ENCODE measurements at regions not wholly inside any gene's neighbourhood (a gene's known extent, or its start where the extent isn't known, plus 50 kb on each side); places are given as distances from the start of the nearest gene placed in this dataset.

GRCh38 chr14:29354486-29354885, 573.2 kb downstream of the PRKD1 start:
- no peaks in the 10 kb centered on the region for H3K4me1 ChIP-seq
- intact Hi-C loops (cut with DNase I), result no loop called here
- no peaks in the 10 kb centered on the region for H3K36me3 ChIP-seq
- TF ChIP-seq, protein P1, sequence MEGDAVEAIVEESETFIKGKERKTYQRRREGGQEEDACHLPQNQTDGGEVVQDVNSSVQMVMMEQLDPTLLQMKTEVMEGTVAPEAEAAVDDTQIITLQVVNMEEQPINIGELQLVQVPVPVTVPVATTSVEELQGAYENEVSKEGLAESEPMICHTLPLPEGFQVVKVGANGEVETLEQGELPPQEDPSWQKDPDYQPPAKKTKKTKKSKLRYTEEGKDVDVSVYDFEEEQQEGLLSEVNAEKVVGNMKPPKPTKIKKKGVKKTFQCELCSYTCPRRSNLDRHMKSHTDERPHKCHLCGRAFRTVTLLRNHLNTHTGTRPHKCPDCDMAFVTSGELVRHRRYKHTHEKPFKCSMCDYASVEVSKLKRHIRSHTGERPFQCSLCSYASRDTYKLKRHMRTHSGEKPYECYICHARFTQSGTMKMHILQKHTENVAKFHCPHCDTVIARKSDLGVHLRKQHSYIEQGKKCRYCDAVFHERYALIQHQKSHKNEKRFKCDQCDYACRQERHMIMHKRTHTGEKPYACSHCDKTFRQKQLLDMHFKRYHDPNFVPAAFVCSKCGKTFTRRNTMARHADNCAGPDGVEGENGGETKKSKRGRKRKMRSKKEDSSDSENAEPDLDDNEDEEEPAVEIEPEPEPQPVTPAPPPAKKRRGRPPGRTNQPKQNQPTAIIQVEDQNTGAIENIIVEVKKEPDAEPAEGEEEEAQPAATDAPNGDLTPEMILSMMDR (IDR thresholded peaks at IDR 0.05), result no peak
- no peak for TF ChIP-seq POLR2AphosphoS5 (IDR thresholded peaks at IDR 0.05; ENCODE audit: insufficient read depth in 1 of 2, low read depth in 1 of 2)
- TF ChIP-seq POLR2A (IDR thresholded peaks at IDR 0.05), result no peak
- DNase-seq (ENCODE audit: extremely low spot score in 2 of 2), result no peak
- no peak overlapping the region for H3K27ac ChIP-seq
- no peaks in the 10 kb centered on the region for H3K27me3 ChIP-seq
- no peak overlapping the region for H3K4me3 ChIP-seq
- H3K9me3 ChIP-seq, result no peaks in the 10 kb centered on the region

DNA sequence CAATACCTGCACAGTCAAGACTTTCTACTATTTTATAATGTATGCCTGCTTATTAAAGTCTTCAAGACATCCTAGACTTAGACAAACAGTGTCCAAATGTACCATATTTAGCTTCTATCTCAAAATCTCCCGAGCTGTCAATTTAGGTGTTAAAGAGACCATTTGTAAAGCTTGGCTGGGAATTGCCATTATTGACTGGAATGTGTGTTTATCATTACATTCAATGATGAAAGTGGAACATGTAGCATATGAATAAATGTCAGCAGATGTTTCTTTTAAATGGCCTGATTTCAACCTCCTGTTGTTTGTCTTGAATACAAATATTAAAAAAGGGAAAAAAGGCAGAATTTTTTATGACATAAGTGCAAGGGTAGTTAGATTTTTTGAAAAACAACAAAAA, 572.3 kb downstream of the PRKD1 start:
- TF ChIP-seq POLR2AphosphoS5 (IDR thresholded peaks at IDR 0.05; ENCODE audit: insufficient read depth in 1 of 2, low read depth in 1 of 2) (no peak), POLR2A (IDR thresholded peaks at IDR 0.05) (no peak)
- TF ChIP-seq, protein P1 (IDR thresholded peaks at IDR 0.05), result no peak
- Histone ChIP-seq H3K9me3 (no peaks in the 10 kb centered on the region), H3K4me1 (no peaks in the 10 kb centered on the region), H3K27me3 (no peaks in the 10 kb centered on the region), H3K27ac (no peak overlapping the region), H3K36me3 (no peaks in the 10 kb centered on the region), H3K4me3 (no peak overlapping the region)
- no peak for DNase-seq (ENCODE audit: extremely low spot score in 2 of 2)
- intact Hi-C loops (cut with DNase I), result no loop called here

- Histone ChIP-seq H3K27ac (no peak overlapping the region), H3K4me1 (no peaks in the 10 kb centered on the region), H3K36me3 (no peaks in the 10 kb centered on the region), H3K9me3 (no peaks in the 10 kb centered on the region), H3K4me3 (no peak overlapping the region), H3K27me3 (no peaks in the 10 kb centered on the region)
- TF ChIP-seq POLR2AphosphoS5 (IDR thresholded peaks at IDR 0.05; ENCODE audit: insufficient read depth in 1 of 2, low read depth in 1 of 2), result no peak
- no peak for TF ChIP-seq POLR2A (IDR thresholded peaks at IDR 0.05)
- TF ChIP-seq, protein P1 (IDR thresholded peaks at IDR 0.05), result no peak
- no peak for DNase-seq (ENCODE audit: extremely low spot score in 2 of 2)
- intact Hi-C loops (cut with DNase I), result no loop called here
These were observed 571.8 kb downstream of the PRKD1 start for GRCh38 chr14:29355846-29356245.

DNA sequence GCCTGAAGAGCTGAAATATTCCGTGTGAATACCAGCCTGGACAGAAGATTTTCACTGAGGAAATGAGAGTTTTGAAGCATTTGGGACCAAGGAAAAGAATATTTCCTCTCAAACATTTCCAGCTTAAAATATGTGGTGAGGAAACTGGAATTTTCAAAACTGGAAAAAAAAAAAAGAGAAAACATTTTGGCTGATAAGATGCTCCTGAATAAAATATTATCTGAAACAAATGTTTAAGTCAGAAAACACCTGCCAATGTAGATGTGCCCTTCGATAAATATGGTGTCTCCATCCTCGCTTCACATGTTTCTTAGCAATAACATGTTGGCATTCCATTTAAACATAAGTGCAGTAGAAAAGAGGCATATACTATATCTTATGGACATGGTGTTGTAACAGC, 567.0 kb downstream of the PRKD1 start:
- no peaks in the 10 kb centered on the region for H3K36me3 ChIP-seq

DNA sequence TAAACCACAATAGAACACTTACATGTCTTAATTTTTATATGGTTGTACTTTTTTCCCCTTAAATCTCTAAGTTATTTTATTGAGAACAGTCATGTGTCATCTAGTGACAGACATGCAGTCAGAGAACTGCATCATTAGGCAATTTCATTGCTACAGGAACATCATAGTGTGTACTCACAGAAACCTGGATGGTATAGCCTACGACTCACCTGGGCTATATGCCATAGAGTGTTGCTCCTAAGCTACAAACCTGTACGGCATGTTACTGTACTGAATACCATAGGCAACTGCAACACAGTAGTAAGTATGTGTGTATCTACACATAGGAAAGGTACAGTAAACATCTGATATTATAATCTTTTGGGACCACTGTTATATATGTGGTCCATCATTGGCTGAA, 557.6 kb downstream of the PRKD1 start:
- H3K4me1 ChIP-seq, result no peaks in the 10 kb centered on the region
- H3K4me3 ChIP-seq, result no peak overlapping the region
- no peak for DNase-seq (ENCODE audit: extremely low spot score in 2 of 2)
- no peaks in the 10 kb centered on the region for H3K9me3 ChIP-seq
- H3K27ac ChIP-seq, result no peak overlapping the region
- no peaks in the 10 kb centered on the region for H3K27me3 ChIP-seq
- TF ChIP-seq, protein P1 (IDR thresholded peaks at IDR 0.05), result no peak
- no peak for TF ChIP-seq POLR2AphosphoS5 (IDR thresholded peaks at IDR 0.05; ENCODE audit: insufficient read depth in 1 of 2, low read depth in 1 of 2)
- TF ChIP-seq POLR2A (IDR thresholded peaks at IDR 0.05), result no peak
- H3K36me3 ChIP-seq, result no peaks in the 10 kb centered on the region
- intact Hi-C loops (cut with DNase I), result no loop called here

More for the DNA sequence above, 567.0 kb downstream of the PRKD1 start:
- no peaks in the 10 kb centered on the region for H3K27me3 ChIP-seq
- no peaks in the 10 kb centered on the region for H3K9me3 ChIP-seq
- no peak overlapping the region for H3K4me3 ChIP-seq
- intact Hi-C loops (cut with DNase I), result no loop called here
- DNase-seq (ENCODE audit: extremely low spot score in 2 of 2), result no peak
- H3K27ac ChIP-seq, result no peak overlapping the region
- TF ChIP-seq POLR2A (IDR thresholded peaks at IDR 0.05), result no peak
- TF ChIP-seq POLR2AphosphoS5 (IDR thresholded peaks at IDR 0.05; ENCODE audit: insufficient read depth in 1 of 2, low read depth in 1 of 2), result no peak
- H3K4me1 ChIP-seq, result no peaks in the 10 kb centered on the region
